ENCODE measurements at regions not wholly inside any gene's neighbourhood (a gene's known extent, or its start where the extent isn't known, plus 50 kb on each side); places are given as distances from the start of the nearest gene placed in this dataset.

- TF ChIP-seq POLR2A (IDR thresholded peaks at IDR 0.05; ENCODE audit: low read depth, low read length) (no peak), POLR2AphosphoS5 (IDR thresholded peaks at IDR 0.05; ENCODE audit: low read depth, low read length) (no peak)
Measured at GRCh38 chr3:61340931-61341461, 89.7 kb upstream of the FHIT start.

Data from GM12891 (cell line).